DOHH2 (cell line): ENCODE measurements at regions not wholly inside any gene's neighbourhood (a gene's known extent, or its start where the extent isn't known, plus 50 kb on each side); places are given as distances from the start of the nearest gene placed in this dataset.

ENCODE experiments used
- H3F3A ChIP-seq: fragments of 200-600 bp; sonication (generic), shearing (Covaris generic); 2 replicates; pipeline ENCODE4 v1.6.0; 2016; ENCODE audit warnings: antibody characterized with exemption, mild to moderate bottlenecking; ENCODE audit not compliant: control insufficient read depth, insufficient read depth
- H3K27ac ChIP-seq: fragments of 200-600 bp; sonication (generic); 2 replicates; pipeline ENCODE4 v1.5.1; 2014; ENCODE audit warnings: low read depth, mild to moderate bottlenecking, low read length, moderate library complexity
- H3K27me3 ChIP-seq: fragments of 200-600 bp; sonication (generic); 2 replicates; pipeline ENCODE4 v1.6.1; 2014; ENCODE audit warnings: mild to moderate bottlenecking, low read length, mixed read lengths; ENCODE audit not compliant: control insufficient read depth
- H3K36me3 ChIP-seq: fragments of 200-600 bp; sonication (generic); 2 replicates; pipeline ENCODE4 v1.6.1; 2014; ENCODE audit warnings: mild to moderate bottlenecking, low read length, moderate library complexity, mixed read lengths; ENCODE audit not compliant: control insufficient read depth
- H3K4me1 ChIP-seq: fragments of 200-600 bp; sonication (generic); 2 replicates; pipeline ENCODE4 v1.6.1; 2014; ENCODE audit warnings: mild to moderate bottlenecking, low read length, mixed read lengths; ENCODE audit not compliant: control insufficient read depth
- H3K4me2 ChIP-seq: fragments of 200-600 bp; sonication (generic); 2 replicates; pipeline ENCODE4 v1.6.0; 2014; ENCODE audit warnings: mild to moderate bottlenecking, low read length, moderate library complexity
- H3K4me3 ChIP-seq: fragments of 200-600 bp; sonication (generic); 2 replicates; pipeline ENCODE4 v1.5.1; 2014; ENCODE audit warnings: mild to moderate bottlenecking, low read length, mixed read lengths
- H3K79me2 ChIP-seq: fragments of 200-600 bp; sonication (generic); 2 replicates; pipeline ENCODE4 v1.6.1; 2014; ENCODE audit warnings: mild to moderate bottlenecking, low read length, mixed read lengths; ENCODE audit not compliant: control insufficient read depth
- H3K9me2 ChIP-seq: fragments of 200-600 bp; sonication (generic); replicated peaks from 2 replicates; pipeline ENCODE4 v1.6.1; 2014; ENCODE audit warnings: mild to moderate bottlenecking, low read length, mixed read lengths; ENCODE audit not compliant: control insufficient read depth
- H3K9me3 ChIP-seq: fragments of 200-600 bp; sonication (generic); 2 replicates; pipeline ENCODE4 v1.6.1; 2014; ENCODE audit warnings: antibody characterized with exemption, low read length, mixed read lengths; ENCODE audit not compliant: control insufficient read depth, insufficient read depth
- H4K20me1 ChIP-seq: fragments of 200-600 bp; sonication (generic); 2 replicates; pipeline ENCODE4 v1.6.0; 2014; ENCODE audit warnings: low read depth, mild to moderate bottlenecking, antibody characterized with exemption, low read length, moderate library complexity; ENCODE audit not compliant: control insufficient read depth, insufficient read depth
- CTCF ChIP-seq: fragments of 200-600 bp; sonication (generic); IDR thresholded peaks from one replicate; pipeline ENCODE4 v1.5.1; 2014; ENCODE audit warnings: antibody characterized with exemption, mild to moderate bottlenecking, low read depth, low read length; ENCODE audit not compliant: poor library complexity, severe bottlenecking
- EZH2phosphoT487 ChIP-seq: fragments of 200-600 bp; sonication (generic); IDR thresholded peaks from 2 replicates; pipeline ENCODE4 v1.6.1; 2017; ENCODE audit warnings: borderline replicate concordance, mild to moderate bottlenecking, antibody characterized with exemption, low read length, moderate library complexity, mixed read lengths

GRCh38 chr17:15133826-15134225 is 131.3 kb downstream of the PMP22 start:
- Histone ChIP-seq H3F3A (no peaks in the 10 kb centered on the region), H3K4me2 (no peak overlapping the region), H3K27ac (no peak overlapping the region), H3K9me2 (no peaks in the 10 kb centered on the region), H4K20me1 (no peaks in the 10 kb centered on the region), H3K79me2 (no peaks in the 10 kb centered on the region), H3K9me3 (peaks cover 3% of the 10 kb centered on the region; the same call in 1 of the 2 replicates), H3K4me3 (no peak overlapping the region), H3K4me1 (no peaks in the 10 kb centered on the region), H3K36me3 (no peaks in the 10 kb centered on the region), H3K27me3 (no peaks in the 10 kb centered on the region)
- no peak for TF ChIP-seq CTCF
- TF ChIP-seq EZH2phosphoT487 = no peak

DNA sequence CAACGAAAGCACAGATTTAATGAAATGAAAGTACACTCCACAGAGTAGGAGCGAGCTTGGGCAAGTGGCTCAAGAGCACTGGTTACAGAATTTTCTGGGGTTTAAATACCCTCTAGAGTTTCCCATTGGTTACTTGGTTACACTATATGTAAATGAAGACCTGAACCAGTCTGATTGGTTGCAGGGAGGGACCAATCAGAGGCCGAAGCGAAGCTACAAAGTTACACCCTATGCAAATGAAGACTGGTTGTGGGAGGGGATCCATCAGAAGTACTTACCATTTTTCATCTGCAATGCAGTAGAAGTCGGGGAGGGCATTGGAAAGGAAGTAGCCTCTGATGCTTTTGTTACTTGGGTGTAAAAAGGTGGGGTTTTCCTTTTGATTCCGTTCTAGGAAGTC is 132.0 kb downstream of the PMP22 start:
- H3K4me2 ChIP-seq = no peak overlapping the region
- no peaks in the 10 kb centered on the region for H3F3A ChIP-seq
- no peak overlapping the region for H3K4me3 ChIP-seq
- H3K79me2 ChIP-seq = no peaks in the 10 kb centered on the region
- TF ChIP-seq CTCF (no peak), EZH2phosphoT487 (no peak)
- no peaks in the 10 kb centered on the region for H3K36me3 ChIP-seq
- no peak overlapping the region for H3K27ac ChIP-seq
- no peaks in the 10 kb centered on the region for H4K20me1 ChIP-seq
- no peaks in the 10 kb centered on the region for H3K9me2 ChIP-seq
- H3K9me3 ChIP-seq = peaks cover 3% of the 10 kb centered on the region; the same call in 1 of the 2 replicates
- no peaks in the 10 kb centered on the region for H3K4me1 ChIP-seq
- H3K27me3 ChIP-seq = no peaks in the 10 kb centered on the region

DNA sequence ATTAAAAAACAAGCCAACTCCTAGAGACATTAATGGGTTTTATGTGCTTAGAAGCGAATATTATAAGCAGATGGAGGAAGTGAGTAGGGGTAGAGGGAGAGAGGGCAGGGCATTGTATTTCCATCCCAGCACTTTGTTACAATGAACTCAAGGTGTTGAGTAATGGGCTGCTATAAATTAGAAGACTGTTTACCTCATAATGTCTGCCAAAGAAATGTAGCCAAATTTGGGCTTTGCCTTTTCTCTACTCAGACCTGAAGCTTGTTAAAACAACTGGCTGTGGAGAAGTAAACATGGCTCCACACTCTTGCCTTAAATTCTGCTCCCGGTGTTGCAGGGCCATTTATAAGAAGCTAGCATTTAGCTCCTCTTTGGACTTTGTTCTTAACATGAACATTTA is 134.7 kb downstream of the PMP22 start:
- TF ChIP-seq CTCF = no peak
- no peak for TF ChIP-seq EZH2phosphoT487
- no peaks in the 10 kb centered on the region for H3K9me2 ChIP-seq
- H3K27me3 ChIP-seq = no peaks in the 10 kb centered on the region
- H3K4me3 ChIP-seq = no peak overlapping the region
- no peak overlapping the region for H3K4me2 ChIP-seq
- H3K9me3 ChIP-seq = peaks cover 3% of the 10 kb centered on the region; the same call in 1 of the 2 replicates
- no peaks in the 10 kb centered on the region for H3K4me1 ChIP-seq
- no peaks in the 10 kb centered on the region for H4K20me1 ChIP-seq
- H3K79me2 ChIP-seq = no peaks in the 10 kb centered on the region
- H3F3A ChIP-seq = no peaks in the 10 kb centered on the region
- H3K27ac ChIP-seq = no peak overlapping the region
- no peaks in the 10 kb centered on the region for H3K36me3 ChIP-seq

DNA sequence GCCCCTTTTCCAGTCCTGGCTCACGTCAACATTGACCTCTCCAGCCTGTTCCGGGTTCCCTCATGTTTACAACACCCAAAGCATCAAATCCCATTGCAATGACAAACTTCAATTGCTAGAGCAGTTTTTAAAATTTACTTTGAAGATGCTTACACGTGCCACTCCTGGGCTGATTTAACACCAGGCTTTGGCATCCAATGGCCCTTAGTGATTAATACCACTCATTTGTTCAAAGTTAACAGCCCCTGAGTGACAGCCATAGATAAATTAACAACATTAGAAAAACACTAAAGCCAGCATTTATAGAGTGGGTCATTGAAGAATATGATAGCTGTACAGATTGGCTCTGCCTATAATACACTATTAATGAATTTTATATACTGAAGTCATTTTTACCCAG is 135.1 kb downstream of the PMP22 start:
- Histone ChIP-seq H3K4me3 (no peak overlapping the region), H3K27me3 (no peaks in the 10 kb centered on the region), H3K27ac (no peak overlapping the region), H3F3A (no peaks in the 10 kb centered on the region), H3K79me2 (no peaks in the 10 kb centered on the region), H3K9me3 (peaks cover 3% of the 10 kb centered on the region; the same call in 1 of the 2 replicates), H4K20me1 (no peaks in the 10 kb centered on the region), H3K4me1 (no peaks in the 10 kb centered on the region), H3K36me3 (no peaks in the 10 kb centered on the region), H3K9me2 (no peaks in the 10 kb centered on the region), H3K4me2 (no peak overlapping the region)
- TF ChIP-seq CTCF (no peak), EZH2phosphoT487 (no peak)
